ENCODE measurements at regions not wholly inside any gene's neighbourhood (a gene's known extent, or its start where the extent isn't known, plus 50 kb on each side); places are given as distances from the start of the nearest gene placed in this dataset.

GRCh38 chr7:46549892-46550639 lies 629.0 kb upstream of the IGFBP3 start:
- Mint-ChIP-seq H3K27ac (no peak overlapping the region), H3K4me1 (ENCODE audit: low read depth) (no peaks in the 10 kb centered on the region), H3K27me3 (no peaks in the 10 kb centered on the region), H3K9me3 (peaks cover 7% of the 10 kb centered on the region), H3K4me3 (no peak overlapping the region), H3K36me3 (ENCODE audit: low read depth) (no peaks in the 10 kb centered on the region)
- no peak for DNase-seq
- Histone ChIP-seq H3K4me1 (ENCODE audit: insufficient read depth, low read length) (no peaks in the 10 kb centered on the region), H3K4me3 (ENCODE audit: low read length) (no peak overlapping the region), H3K9me3 (ENCODE audit: control insufficient read depth in 1 of 2, insufficient read depth in 1 of 2, low read length in 2 of 2) (no peaks in the 10 kb centered on the region), H3K27me3 (ENCODE audit: control insufficient read depth in 1 of 2, insufficient read depth in 2 of 2, low read length in 2 of 2) (no peaks in the 10 kb centered on the region), H3K27ac (ENCODE audit: low read depth in 1 of 2, low read length in 2 of 2) (no peak overlapping the region), H3K36me3 (ENCODE audit: insufficient read depth, low read length) (no peaks in the 10 kb centered on the region)
- CTCF ChIA-PET: no interaction called here
- POLR2A ChIA-PET: no interaction called here
- intact Hi-C loops (cut with DNase I, micrococcal nuclease): no loop called here
- no peak for ATAC-seq (ENCODE audit: poor library complexity)
- TF ChIP-seq, protein P1, sequence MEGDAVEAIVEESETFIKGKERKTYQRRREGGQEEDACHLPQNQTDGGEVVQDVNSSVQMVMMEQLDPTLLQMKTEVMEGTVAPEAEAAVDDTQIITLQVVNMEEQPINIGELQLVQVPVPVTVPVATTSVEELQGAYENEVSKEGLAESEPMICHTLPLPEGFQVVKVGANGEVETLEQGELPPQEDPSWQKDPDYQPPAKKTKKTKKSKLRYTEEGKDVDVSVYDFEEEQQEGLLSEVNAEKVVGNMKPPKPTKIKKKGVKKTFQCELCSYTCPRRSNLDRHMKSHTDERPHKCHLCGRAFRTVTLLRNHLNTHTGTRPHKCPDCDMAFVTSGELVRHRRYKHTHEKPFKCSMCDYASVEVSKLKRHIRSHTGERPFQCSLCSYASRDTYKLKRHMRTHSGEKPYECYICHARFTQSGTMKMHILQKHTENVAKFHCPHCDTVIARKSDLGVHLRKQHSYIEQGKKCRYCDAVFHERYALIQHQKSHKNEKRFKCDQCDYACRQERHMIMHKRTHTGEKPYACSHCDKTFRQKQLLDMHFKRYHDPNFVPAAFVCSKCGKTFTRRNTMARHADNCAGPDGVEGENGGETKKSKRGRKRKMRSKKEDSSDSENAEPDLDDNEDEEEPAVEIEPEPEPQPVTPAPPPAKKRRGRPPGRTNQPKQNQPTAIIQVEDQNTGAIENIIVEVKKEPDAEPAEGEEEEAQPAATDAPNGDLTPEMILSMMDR (IDR thresholded peaks at IDR 0.05): no peak

DNA sequence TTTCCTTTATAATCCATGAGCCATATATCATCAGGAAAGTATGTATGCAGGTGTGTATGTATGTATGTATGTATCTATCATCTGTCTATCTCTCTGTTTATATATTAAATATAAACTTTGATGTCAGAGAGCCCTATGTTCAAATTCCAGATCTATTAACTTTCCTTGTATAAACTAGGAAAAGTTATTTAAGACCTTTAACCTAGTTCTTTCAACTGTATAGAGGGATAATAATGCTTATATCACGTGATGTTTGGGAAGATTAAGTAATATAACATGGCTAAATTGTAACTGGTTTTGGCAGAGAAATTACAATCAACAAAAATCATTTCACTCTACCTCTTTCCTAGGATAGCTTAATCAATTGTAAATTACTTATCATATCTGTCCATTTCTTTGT lies 628.3 kb upstream of the IGFBP3 start:
- H3K27me3 ChIP-seq (ENCODE audit: control insufficient read depth in 1 of 2, insufficient read depth in 2 of 2, low read length in 2 of 2): no peaks in the 10 kb centered on the region
- ChIA-PET CTCF (no interaction called here), POLR2A (interaction anchor here (0.6 kb wide), 1 partner anchor 109 kb away, joined by 3 read pairs; no protein-coding TSS in a partner anchor)
- intact Hi-C loops (cut with DNase I, micrococcal nuclease): no loop called here
- no peak for ATAC-seq (ENCODE audit: poor library complexity)
- Mint-ChIP-seq H3K27ac (no peak overlapping the region), H3K4me1 (ENCODE audit: low read depth) (no peaks in the 10 kb centered on the region), H3K4me3 (no peak overlapping the region), H3K9me3 (peaks cover 7% of the 10 kb centered on the region), H3K27me3 (no peaks in the 10 kb centered on the region), H3K36me3 (ENCODE audit: low read depth) (no peaks in the 10 kb centered on the region)
- no peaks in the 10 kb centered on the region for H3K9me3 ChIP-seq (ENCODE audit: control insufficient read depth in 1 of 2, insufficient read depth in 1 of 2, low read length in 2 of 2)
- no peaks in the 10 kb centered on the region for H3K36me3 ChIP-seq (ENCODE audit: insufficient read depth, low read length)
- no peaks in the 10 kb centered on the region for H3K4me1 ChIP-seq (ENCODE audit: insufficient read depth, low read length)
- no peak overlapping the region for H3K4me3 ChIP-seq (ENCODE audit: low read length)
- no peak overlapping the region for H3K27ac ChIP-seq (ENCODE audit: low read depth in 1 of 2, low read length in 2 of 2)
- no peak for DNase-seq
- TF ChIP-seq, protein P1 (IDR thresholded peaks at IDR 0.05): no peak

GRCh38 chr7:46547044-46547443 lies 626.0 kb upstream of the IGFBP3 start:
- no peak overlapping the region for H3K27ac ChIP-seq (ENCODE audit: low read depth in 1 of 2, low read length in 2 of 2)
- no peaks in the 10 kb centered on the region for H3K36me3 ChIP-seq (ENCODE audit: insufficient read depth, low read length)
- Mint-ChIP-seq H3K27me3 (no peaks in the 10 kb centered on the region), H3K27ac (no peak overlapping the region), H3K4me3 (no peak overlapping the region), H3K4me1 (ENCODE audit: low read depth) (no peaks in the 10 kb centered on the region), H3K36me3 (ENCODE audit: low read depth) (no peaks in the 10 kb centered on the region), H3K9me3 (peaks cover 3% of the 10 kb centered on the region)
- intact Hi-C loops (cut with DNase I, micrococcal nuclease): no loop called here
- DNase-seq: no peak
- no peaks in the 10 kb centered on the region for H3K4me1 ChIP-seq (ENCODE audit: insufficient read depth, low read length)
- POLR2A ChIA-PET: no interaction called here
- H3K27me3 ChIP-seq (ENCODE audit: control insufficient read depth in 1 of 2, insufficient read depth in 2 of 2, low read length in 2 of 2): no peaks in the 10 kb centered on the region
- no peaks in the 10 kb centered on the region for H3K9me3 ChIP-seq (ENCODE audit: control insufficient read depth in 1 of 2, insufficient read depth in 1 of 2, low read length in 2 of 2)
- CTCF ChIA-PET: interaction anchor here (0.6 kb wide), 1 partner anchor 67 kb away, joined by 4 read pairs; no protein-coding TSS in a partner anchor
- H3K4me3 ChIP-seq (ENCODE audit: low read length): no peak overlapping the region
- TF ChIP-seq, protein P1 (IDR thresholded peaks at IDR 0.05): no peak
- ATAC-seq (ENCODE audit: poor library complexity): no peak

Data from CD4-positive, alpha-beta T cell (primary cell).